Kidney (tissue), 13 donors: ENCODE measurements at regions not wholly inside any gene's neighbourhood (a gene's known extent, or its start where the extent isn't known, plus 50 kb on each side); places are given as distances from the start of the nearest gene placed in this dataset.

Experiments used
- DNase-seq, 5 donors: peaks; one replicate each; pipeline ENCODE4 v3.0.0-alpha.2; 2013 to 2020
- FAIRE-seq: peaks from 2 replicates; lab custom pipeline; 2012; peaks lifted over from hg19 to GRCh38; lab: Jason Lieb, UNC
- H3K27ac ChIP-seq, 2 donors: one replicate each; pipeline ENCODE4 v1.7.0; 2013; ENCODE audit warnings: low read depth in 2 of 2, low read length in 2 of 2, inconsistent platforms in 1 of 2
- H3K27me3 ChIP-seq: one replicate; pipeline ENCODE4 v1.7.1; 2013; ENCODE audit warnings: low read length, inconsistent platforms; ENCODE audit not compliant: control insufficient read depth, insufficient read depth
- H3K36me3 ChIP-seq, 3 donors: one replicate each; pipeline versions ENCODE4 v1.7.0 to v1.7.1; 2013; ENCODE audit warnings: low read length in 3 of 3, control low read depth in 1 of 3, inconsistent platforms in 1 of 3; ENCODE audit not compliant: insufficient read depth in 3 of 3, control insufficient read depth in 2 of 3
- H3K4me1 ChIP-seq, 3 donors: one replicate each; pipeline versions ENCODE4 v1.7.0 to v1.7.1; 2013; ENCODE audit warnings: low read length in 3 of 3, inconsistent platforms in 1 of 3, low read depth in 1 of 3; ENCODE audit not compliant: control insufficient read depth in 2 of 3, insufficient read depth in 2 of 3
- H3K4me3 ChIP-seq, 3 donors: one replicate each; pipeline versions ENCODE4 v1.7.0 to v1.8.1; 2013; ENCODE audit warnings: low read length in 3 of 3, control low read depth in 1 of 3, inconsistent platforms in 1 of 3
- H3K9ac ChIP-seq, 3 donors: one replicate each; pipeline versions ENCODE4 v1.7.0 to v1.7.1; 2013; ENCODE audit warnings: low read length in 3 of 3, control low read depth in 1 of 3, inconsistent platforms in 1 of 3
- H3K9me3 ChIP-seq, 3 donors: one replicate each; pipeline versions ENCODE4 v1.7.0 to v1.7.1; 2013; ENCODE audit warnings: low read length in 3 of 3, control low read depth in 1 of 3, inconsistent platforms in 1 of 3; ENCODE audit not compliant: control insufficient read depth in 2 of 3, insufficient read depth in 1 of 3
- intact Hi-C: fragments of 100-400 bp; cut with DNase I; formaldehyde crosslinking; loops from one replicate; pipeline ENCODE4 v1.11.1; 2022
- TF ChIP-seq, protein P1 (sequence below): IDR thresholded peaks from 3 replicates; pipeline ENCODE4 v1.5.1; 2012; ENCODE audit warnings: mild to moderate bottlenecking, moderate library complexity, borderline replicate concordance; ENCODE audit not compliant: insufficient read depth; ENCODE audit errors: extremely low read depth
- donor health status: control.
- donor health status: control.
- donor health status: control.
- donor health status: control.
- donor health status: control.
- donor health status: DM: yes; HTN: yes; CAD: no.
- donor health status: Normal renal cell carcinoma (clear cell type).

DNA sequence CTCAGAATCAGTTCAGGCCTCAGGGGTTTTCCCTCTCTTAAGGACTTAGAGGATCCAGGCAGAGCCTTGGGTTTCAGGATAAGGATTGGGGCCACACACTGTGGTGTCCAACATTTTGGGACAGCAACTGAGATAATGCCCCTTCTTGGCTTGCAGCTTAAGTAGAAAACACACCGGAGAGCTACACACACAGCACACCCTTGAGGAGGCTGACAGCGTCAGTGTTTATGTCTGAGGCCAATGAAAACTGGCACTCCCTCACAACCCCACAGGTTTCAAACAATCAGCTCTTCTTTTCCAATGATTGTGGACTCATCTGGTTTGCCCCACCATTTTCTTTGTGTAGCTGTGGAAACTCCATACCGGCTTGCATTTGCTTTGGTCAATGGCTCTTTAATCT is 257.7 kb downstream of the CDCA7 start:
- Histone ChIP-seq H3K27ac (no peak overlapping the region), H3K4me1 (no peaks in the 10 kb centered on the region), H3K4me3 (no peak overlapping the region), H3K9me3 (peaks cover 0 to 6% (median 0%) of the 10 kb centered on the region in 3 donors), H3K27me3 (no peaks in the 10 kb centered on the region), H3K36me3 (no peaks in the 10 kb centered on the region), H3K9ac (no peak overlapping the region)
- DNase-seq (no peak), FAIRE-seq (no peak)
- intact Hi-C loops, result no loop called here
- TF ChIP-seq, protein P1, sequence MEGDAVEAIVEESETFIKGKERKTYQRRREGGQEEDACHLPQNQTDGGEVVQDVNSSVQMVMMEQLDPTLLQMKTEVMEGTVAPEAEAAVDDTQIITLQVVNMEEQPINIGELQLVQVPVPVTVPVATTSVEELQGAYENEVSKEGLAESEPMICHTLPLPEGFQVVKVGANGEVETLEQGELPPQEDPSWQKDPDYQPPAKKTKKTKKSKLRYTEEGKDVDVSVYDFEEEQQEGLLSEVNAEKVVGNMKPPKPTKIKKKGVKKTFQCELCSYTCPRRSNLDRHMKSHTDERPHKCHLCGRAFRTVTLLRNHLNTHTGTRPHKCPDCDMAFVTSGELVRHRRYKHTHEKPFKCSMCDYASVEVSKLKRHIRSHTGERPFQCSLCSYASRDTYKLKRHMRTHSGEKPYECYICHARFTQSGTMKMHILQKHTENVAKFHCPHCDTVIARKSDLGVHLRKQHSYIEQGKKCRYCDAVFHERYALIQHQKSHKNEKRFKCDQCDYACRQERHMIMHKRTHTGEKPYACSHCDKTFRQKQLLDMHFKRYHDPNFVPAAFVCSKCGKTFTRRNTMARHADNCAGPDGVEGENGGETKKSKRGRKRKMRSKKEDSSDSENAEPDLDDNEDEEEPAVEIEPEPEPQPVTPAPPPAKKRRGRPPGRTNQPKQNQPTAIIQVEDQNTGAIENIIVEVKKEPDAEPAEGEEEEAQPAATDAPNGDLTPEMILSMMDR, result no peak

DNA sequence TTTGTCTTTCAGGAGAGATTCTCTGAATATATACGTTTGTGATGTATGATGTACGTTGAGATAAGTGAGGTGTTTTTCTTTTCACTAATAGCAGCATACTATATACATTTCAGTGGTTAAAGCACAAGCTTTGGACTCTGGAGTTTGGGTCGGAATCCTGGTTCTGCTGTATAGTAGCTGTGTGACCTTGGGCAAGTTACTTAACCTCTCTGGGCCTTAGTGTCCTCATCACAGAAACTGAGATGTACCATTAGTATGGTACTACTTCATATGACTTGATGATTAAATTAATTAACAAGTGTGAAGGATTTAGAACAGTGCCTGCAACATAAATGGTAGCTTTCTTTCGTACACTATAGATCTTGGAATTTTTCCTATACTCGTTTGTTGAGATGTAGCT is 258.7 kb downstream of the CDCA7 start:
- H3K27me3 ChIP-seq, result no peaks in the 10 kb centered on the region
- H3K27ac ChIP-seq, result no peak overlapping the region
- FAIRE-seq (no peak), DNase-seq (no peak)
- no peaks in the 10 kb centered on the region for H3K36me3 ChIP-seq
- intact Hi-C loops, result no loop called here
- no peaks in the 10 kb centered on the region for H3K4me1 ChIP-seq
- TF ChIP-seq, protein P1, result no peak
- H3K9me3 ChIP-seq, result peaks cover 0 to 6% (median 0%) of the 10 kb centered on the region in 3 donors
- H3K9ac ChIP-seq, result no peak overlapping the region
- no peak overlapping the region for H3K4me3 ChIP-seq

DNA sequence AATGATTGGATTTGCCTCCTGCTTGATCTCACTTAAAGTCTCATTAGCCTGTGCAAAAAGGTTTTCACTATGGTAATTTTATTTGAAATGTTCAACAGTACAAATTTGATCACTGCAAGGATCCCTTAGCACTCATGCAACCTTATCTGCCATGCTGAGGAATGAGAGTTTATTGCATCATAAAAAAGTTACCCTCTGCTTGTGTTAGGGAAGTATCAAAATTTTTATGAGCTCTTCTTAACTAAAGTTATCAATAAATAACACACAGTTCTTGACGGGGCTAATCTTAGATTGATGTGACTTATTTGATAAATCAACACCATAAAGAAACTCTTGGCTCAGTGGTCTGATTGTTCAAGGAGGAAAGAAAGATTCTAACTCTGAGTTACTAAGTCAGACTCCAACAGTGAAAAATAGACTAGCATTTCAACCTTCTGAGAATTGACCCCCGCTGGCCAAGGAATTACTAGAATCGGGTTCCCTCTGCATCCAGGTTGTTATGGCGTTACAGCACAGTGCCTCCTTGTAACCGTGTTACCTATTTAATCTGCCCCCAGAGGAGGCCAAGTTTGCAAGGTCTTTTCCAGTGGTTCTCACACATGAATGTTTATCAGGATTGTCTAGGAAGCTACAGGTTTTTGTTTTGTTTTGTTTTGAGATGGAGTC is 259.7 kb downstream of the CDCA7 start:
- Histone ChIP-seq H3K27me3 (no peaks in the 10 kb centered on the region), H3K27ac (no peak overlapping the region), H3K9ac (no peak overlapping the region), H3K9me3 (peaks cover 0 to 6% (median 0%) of the 10 kb centered on the region in 3 donors), H3K4me1 (no peaks in the 10 kb centered on the region), H3K36me3 (no peaks in the 10 kb centered on the region), H3K4me3 (no peak overlapping the region)
- TF ChIP-seq, protein P1, result no peak
- FAIRE-seq, result no peak
- peak in 2 of 5 donors; percentile 1 to 15 for DNase-seq
- intact Hi-C loops, result no loop called here
